ENCODE measurements at regions not wholly inside any gene's neighbourhood (a gene's known extent, or its start where the extent isn't known, plus 50 kb on each side); places are given as distances from the start of the nearest gene placed in this dataset.

DNA sequence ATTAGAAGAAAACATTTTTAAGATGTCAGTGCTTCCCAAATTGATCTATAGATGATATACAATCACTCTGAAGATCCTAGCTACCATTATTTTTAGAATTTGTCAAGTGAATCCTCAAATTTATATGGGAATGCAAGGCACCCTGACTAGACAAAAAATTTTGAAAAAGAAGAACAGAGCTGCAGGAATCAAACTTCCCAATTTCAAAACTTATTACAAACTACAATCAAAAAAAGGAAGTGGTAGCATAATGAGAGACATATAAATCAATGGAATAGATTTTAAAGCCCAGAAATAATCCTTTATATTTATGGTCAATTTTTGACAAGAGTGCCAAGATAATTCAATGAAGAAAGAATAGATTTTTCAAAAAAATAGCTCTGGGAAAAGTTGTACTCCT is 198.3 kb upstream of the KCNJ16 start:
- Mint-ChIP-seq H3K36me3 (no peaks in the 10 kb centered on the region), H3K9me3 (no peaks in the 10 kb centered on the region), H3K4me1 (no peaks in the 10 kb centered on the region), H3K27me3 (no peaks in the 10 kb centered on the region), H3K27ac (no peak overlapping the region), H3K4me3 (no peak overlapping the region)
- no peak for DNase-seq
- CTCF ChIA-PET, result no interaction called here

DNA sequence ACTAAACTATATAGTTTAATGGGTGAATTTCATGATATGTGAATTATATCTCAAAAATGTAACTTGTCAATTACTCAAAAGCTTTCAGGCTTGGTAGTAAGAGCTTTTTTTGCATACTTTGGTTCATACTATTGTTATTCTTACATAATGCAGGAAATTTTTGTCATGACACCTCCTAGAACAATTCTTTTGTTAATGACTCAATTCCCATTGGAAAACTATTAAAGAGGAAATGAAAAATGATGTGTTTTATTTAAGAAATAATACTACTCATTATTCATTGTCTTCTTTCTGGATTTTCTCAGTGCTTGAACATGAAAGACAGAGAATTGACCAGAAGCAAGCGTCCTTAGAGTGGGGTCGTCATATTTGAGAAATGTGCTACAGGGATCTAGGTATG is 196.4 kb upstream of the KCNJ16 start:
- Mint-ChIP-seq H3K4me1 (no peaks in the 10 kb centered on the region), H3K9me3 (no peaks in the 10 kb centered on the region), H3K36me3 (no peaks in the 10 kb centered on the region), H3K27ac (no peak overlapping the region), H3K4me3 (no peak overlapping the region), H3K27me3 (no peaks in the 10 kb centered on the region)
- CTCF ChIA-PET, result no interaction called here
- no peak for DNase-seq

DNA sequence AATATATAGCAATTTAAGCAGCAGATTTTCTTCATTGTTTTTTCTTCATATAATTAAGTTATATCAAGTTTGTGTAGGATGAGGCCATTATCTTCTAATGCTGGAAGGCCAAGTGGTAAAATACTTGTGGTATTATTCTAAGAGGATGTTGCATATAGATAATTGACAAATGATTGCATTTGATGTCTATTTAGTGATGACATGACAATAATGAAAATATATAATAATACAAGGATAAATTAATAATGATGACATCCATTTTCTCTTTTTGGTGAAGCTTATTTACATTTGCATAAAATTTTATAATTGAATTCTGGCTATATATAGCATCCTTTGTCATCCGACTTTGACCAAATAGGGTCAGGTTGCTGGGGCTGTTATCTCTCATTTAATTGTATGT is 195.4 kb upstream of the KCNJ16 start:
- DNase-seq, result no peak
- CTCF ChIA-PET, result no interaction called here
- H3K9me3 Mint-ChIP-seq, result no peaks in the 10 kb centered on the region
- no peaks in the 10 kb centered on the region for H3K36me3 Mint-ChIP-seq
- no peak overlapping the region for H3K27ac Mint-ChIP-seq
- H3K4me1 Mint-ChIP-seq, result no peaks in the 10 kb centered on the region
- no peaks in the 10 kb centered on the region for H3K27me3 Mint-ChIP-seq
- H3K4me3 Mint-ChIP-seq, result no peak overlapping the region

DNA sequence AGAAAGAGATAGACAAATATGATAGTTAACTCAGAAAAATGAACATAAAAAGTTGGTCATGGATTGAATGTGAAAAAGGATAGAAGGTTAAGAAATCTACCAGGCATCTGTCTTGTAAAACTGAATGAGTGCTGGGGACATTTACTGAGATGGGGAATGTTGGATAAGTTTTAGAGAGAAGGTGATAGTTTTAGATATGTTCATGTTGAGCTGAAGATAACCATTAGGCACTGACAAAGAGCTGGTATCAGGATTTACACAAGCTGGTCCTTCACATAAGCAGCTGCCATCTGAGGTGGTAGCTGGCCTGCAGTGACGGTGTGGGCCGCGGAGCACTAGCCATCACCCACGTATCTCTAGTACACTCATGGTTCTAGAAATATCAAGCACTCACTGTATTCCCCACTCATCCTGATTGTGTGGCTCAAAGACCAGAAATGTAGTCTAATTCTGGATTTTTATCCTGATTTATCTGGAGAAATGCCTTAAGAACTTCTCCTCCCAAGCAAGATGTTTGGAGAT is 194.4 kb upstream of the KCNJ16 start:
- H3K36me3 Mint-ChIP-seq, result no peaks in the 10 kb centered on the region
- H3K4me1 Mint-ChIP-seq, result no peaks in the 10 kb centered on the region
- no peaks in the 10 kb centered on the region for H3K27me3 Mint-ChIP-seq
- H3K4me3 Mint-ChIP-seq, result no peak overlapping the region
- H3K27ac Mint-ChIP-seq, result no peak overlapping the region
- no peak for DNase-seq
- no peaks in the 10 kb centered on the region for H3K9me3 Mint-ChIP-seq
- CTCF ChIA-PET, result no interaction called here

DNA sequence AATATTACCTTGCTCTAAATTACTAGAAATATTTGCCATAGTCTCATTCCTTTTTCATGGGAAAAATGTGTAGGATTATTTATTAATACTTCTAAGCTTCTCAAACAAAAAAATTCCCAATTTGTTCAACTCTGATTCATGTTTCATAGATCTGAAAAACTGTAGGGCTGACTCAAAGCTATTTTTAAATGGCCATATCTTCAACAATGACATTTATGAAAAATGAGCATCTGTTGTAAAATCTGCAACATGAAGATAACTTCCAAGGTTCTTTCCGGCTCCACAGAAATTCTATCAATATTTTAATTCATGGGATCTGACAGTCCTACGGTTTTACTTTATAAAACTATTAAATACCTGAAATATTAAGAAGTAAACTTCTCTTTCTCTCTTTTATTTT is 192.7 kb upstream of the KCNJ16 start:
- Mint-ChIP-seq H3K27me3 (no peaks in the 10 kb centered on the region), H3K9me3 (no peaks in the 10 kb centered on the region), H3K36me3 (no peaks in the 10 kb centered on the region), H3K27ac (no peak overlapping the region), H3K4me1 (no peaks in the 10 kb centered on the region), H3K4me3 (no peak overlapping the region)
- CTCF ChIA-PET, result no interaction called here
- no peak for DNase-seq

DNA sequence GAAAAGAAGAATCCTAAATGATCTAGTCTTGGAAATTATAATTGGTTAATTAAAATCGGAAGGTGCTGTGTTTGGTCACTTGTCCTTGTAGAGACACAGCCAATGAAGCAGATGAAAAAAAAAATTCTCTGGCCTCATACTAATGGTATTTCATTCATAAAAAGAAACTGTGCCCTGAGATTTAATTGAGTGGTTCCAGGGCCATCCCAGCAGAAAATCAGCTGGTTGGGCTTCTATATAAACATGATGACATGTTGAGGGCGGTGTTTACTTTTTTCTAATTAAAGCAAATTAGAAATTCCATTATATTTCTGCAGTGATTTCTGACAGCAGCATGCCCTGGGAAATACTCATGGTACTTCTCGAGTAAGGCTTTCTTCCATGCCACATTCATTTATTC is 191.9 kb upstream of the KCNJ16 start:
- no peak for DNase-seq
- no peak overlapping the region for H3K4me3 Mint-ChIP-seq

DNA sequence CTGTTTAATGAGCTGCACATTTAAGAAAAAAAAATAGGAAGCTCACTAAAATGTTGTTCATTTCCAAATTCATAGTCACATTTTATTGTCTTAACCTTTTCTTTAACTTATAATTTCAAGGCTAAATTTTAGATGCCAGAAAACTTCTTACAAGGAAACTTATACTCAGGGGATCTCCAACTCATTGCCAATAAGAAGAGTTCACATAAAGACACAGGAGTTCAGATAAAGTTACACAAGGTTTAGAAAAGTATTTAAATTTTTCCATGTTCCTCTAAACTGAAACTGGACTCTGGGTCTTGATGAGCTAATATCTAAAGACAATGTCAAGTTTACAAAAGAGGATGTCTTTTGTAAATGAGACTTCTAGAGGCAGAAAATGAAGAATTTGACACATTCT is 190.7 kb upstream of the KCNJ16 start:
- CTCF ChIA-PET, result no interaction called here
- no peak overlapping the region for H3K4me3 Mint-ChIP-seq
- DNase-seq, result no peak

More for the DNA sequence above, 191.9 kb upstream of the KCNJ16 start:
- Mint-ChIP-seq H3K4me1 (no peaks in the 10 kb centered on the region), H3K27me3 (no peaks in the 10 kb centered on the region), H3K27ac (no peak overlapping the region), H3K36me3 (no peaks in the 10 kb centered on the region), H3K9me3 (peaks cover 2% of the 10 kb centered on the region)
- CTCF ChIA-PET, result no interaction called here

DNA sequence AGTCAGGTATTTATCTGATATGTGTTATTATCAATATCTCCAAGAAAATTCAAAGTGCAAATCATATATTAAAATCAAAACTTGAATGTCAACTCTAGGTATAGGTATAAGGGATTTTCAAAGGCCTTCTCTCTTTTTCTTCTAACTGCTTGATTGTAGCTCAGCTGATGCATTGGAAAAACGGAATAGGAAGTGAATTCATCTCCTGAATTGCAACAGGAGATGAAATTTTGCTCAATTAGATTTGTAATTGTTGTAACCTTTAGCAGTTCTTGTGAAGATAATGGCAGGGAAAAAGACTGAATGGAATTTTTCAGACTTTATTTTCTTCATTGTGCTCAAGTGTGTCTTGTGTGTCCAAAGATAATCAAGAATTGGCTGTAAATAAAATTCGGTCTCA is 190.2 kb upstream of the KCNJ16 start:
- no peak for DNase-seq
- Mint-ChIP-seq H3K4me1 (no peaks in the 10 kb centered on the region), H3K36me3 (no peaks in the 10 kb centered on the region), H3K9me3 (peaks cover 2% of the 10 kb centered on the region), H3K27ac (no peak overlapping the region), H3K4me3 (no peak overlapping the region), H3K27me3 (no peaks in the 10 kb centered on the region)
- CTCF ChIA-PET, result no interaction called here

More for the DNA sequence above, 190.7 kb upstream of the KCNJ16 start:
- Mint-ChIP-seq H3K27ac (no peak overlapping the region), H3K27me3 (no peaks in the 10 kb centered on the region), H3K9me3 (peaks cover 2% of the 10 kb centered on the region), H3K36me3 (no peaks in the 10 kb centered on the region), H3K4me1 (no peaks in the 10 kb centered on the region)

DNA sequence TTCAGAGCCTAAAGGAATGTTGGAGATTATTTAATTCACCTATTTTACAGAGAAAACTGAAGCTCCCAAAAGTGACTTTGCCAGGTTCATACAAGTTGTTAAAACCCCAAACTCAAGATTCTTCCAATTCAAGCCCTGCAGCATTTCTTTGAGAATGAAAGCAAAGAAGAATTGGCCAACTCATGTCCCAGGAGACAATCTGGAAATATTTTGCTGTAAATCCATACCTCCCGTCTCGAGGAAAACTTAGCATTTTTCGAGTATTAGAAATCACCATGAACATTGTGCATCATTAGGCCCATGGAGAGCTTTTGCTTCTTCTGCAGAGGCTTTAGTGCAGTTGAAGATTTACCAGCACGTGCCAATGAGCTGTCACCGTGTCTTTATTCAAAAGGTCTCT is 176.4 kb upstream of the KCNJ16 start:
- CTCF ChIA-PET, result no interaction called here
- no peaks in the 10 kb centered on the region for H3K9me3 Mint-ChIP-seq

DNA sequence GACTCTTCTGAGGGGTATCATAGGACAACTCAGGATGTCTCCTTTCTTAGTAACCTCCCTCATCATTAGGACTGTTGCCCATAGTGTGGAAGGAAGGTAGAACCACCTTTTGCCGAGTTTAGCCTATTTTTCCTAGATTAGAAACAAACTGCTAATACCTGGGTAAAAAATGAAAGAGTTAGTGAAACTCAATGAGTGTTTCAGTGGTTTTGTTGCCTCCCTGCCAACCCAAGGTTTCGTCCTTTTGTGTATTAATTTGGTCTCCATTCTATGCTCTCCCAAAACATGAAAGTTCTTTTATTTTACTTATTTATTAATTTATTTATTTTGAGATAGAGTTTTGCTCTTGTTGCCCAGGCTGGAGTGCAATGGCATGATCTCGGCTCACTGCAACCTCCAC is 174.9 kb upstream of the KCNJ16 start:
- CTCF ChIA-PET, result no interaction called here
- no peak for DNase-seq
- Mint-ChIP-seq H3K36me3 (no peaks in the 10 kb centered on the region), H3K27me3 (no peaks in the 10 kb centered on the region), H3K4me1 (no peaks in the 10 kb centered on the region), H3K9me3 (no peaks in the 10 kb centered on the region), H3K4me3 (no peak overlapping the region), H3K27ac (no peak overlapping the region)

More for the DNA sequence above, 176.4 kb upstream of the KCNJ16 start:
- H3K4me3 Mint-ChIP-seq, result no peak overlapping the region
- H3K36me3 Mint-ChIP-seq, result no peaks in the 10 kb centered on the region
- no peak overlapping the region for H3K27ac Mint-ChIP-seq
- H3K27me3 Mint-ChIP-seq, result no peaks in the 10 kb centered on the region
- no peaks in the 10 kb centered on the region for H3K4me1 Mint-ChIP-seq
- DNase-seq, result no peak

DNA sequence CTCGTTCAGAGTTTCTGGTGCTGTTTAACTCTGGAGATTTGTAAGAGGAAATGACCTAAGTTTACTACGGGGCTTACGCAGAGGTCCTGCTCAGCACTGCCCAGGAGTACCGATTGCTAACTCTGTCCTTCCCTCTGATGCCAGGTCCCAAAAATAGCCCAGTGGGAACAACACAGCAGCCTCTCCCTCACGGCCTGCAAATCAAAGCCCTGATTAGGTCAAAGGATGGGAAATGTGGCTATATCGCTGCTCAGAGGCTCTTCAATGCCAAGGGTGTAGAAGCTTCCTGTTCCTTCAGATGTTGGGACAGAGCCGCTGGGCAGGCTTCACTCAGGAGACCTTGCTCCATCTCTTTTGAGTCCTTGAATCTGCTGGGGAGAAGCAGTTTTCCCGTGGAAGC is 174.2 kb upstream of the KCNJ16 start:
- Mint-ChIP-seq H3K27ac (no peak overlapping the region), H3K27me3 (no peaks in the 10 kb centered on the region), H3K4me1 (no peaks in the 10 kb centered on the region), H3K9me3 (no peaks in the 10 kb centered on the region), H3K4me3 (no peak overlapping the region), H3K36me3 (no peaks in the 10 kb centered on the region)
- DNase-seq, result no peak
- CTCF ChIA-PET, result no interaction called here

DNA sequence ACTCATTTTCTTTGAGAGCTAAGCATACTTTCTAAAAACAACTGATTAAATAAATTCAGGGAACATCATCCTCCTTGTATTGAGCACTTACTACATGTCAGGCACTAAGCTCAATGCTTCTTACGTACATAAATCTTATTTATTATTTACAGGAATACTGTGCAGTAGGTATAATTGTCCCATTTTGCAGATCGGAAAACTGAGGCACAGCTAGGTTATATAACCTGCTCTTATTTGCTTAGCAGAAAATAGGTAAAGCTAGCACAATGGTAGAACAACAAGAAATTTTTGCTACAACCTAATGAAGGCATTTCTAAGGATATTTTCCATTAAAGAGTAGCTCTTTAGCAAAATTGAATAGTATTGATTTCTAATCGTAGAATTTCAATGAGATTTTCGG is 168.7 kb upstream of the KCNJ16 start:
- Mint-ChIP-seq H3K4me1 (no peaks in the 10 kb centered on the region), H3K27me3 (no peaks in the 10 kb centered on the region), H3K9me3 (no peaks in the 10 kb centered on the region), H3K4me3 (no peak overlapping the region), H3K36me3 (no peaks in the 10 kb centered on the region), H3K27ac (no peak overlapping the region)
- DNase-seq, result no peak
- CTCF ChIA-PET, result no interaction called here

DNA sequence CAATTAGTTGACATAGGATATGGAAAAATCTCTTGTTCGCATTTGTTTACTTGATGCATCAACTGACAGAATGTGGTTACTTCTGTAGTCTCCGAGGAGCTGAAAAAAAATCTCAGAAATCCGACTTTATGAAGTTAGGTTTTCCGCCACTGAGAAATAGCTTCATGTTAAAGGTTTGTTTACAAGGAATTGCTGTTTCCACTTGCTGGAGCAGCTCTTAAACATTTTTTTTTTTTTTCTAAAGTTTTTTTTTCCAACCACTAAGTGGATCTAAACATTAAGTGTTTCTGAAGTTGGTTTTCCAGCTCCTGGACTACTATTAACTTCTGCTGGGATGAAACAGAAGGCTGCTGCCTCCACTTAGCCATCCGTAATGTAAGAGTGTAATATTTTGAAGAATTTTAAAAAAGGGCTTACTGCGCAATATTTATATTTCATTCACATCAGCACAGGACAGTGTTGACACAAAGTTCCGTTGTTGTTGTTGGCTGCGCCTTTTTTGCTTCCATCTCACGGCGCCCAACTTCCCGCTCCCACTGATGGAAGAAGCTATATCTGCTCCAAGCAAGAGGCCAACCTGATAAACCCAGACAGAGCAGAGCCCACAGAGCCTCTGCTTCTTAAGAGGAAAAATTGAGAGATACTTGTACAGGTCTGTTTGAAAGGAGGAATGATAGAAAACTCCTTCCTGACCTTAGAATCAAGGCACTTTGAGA is 167.7 kb upstream of the KCNJ16 start:
- Mint-ChIP-seq H3K27me3 (no peaks in the 10 kb centered on the region), H3K36me3 (no peaks in the 10 kb centered on the region), H3K27ac (no peak overlapping the region), H3K4me1 (no peaks in the 10 kb centered on the region), H3K4me3 (no peak overlapping the region), H3K9me3 (no peaks in the 10 kb centered on the region)
- CTCF ChIA-PET, result no interaction called here
- no peak for DNase-seq

DNA sequence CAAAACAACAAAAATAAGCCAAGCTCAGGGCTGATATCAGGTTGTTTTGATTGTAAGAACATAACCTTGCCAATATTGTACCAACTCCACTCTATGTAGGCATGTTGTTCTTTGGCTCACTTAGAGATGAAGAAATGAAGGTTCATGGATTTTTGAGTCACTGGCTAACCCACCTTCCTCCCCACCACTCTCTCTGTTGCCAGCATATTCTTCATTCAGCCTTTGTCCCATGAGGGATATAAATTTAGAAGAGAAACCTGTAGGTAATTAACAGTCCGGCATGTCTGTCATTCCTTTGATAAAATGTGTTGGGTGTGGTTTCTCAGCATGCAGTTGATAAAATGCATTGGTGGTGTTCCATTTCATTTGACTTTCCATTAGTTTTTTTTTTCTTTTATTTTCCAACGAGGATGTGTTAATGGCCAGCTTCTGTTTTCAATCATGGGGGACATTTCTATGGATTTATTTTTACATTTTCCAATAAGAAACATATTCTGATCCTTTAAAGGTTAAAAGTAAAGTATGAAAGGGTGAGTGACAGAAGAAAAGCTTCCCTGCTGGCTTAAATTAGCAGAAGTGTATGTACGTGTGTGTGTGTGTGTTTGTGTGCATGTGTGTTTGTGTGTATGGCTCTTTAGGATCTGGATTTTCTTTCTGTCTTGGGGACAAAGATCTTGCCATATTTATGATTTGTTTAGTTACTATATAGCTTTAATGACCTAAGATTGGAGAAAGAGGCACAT is 166.2 kb upstream of the KCNJ16 start:
- CTCF ChIA-PET, result no interaction called here
- Mint-ChIP-seq H3K27ac (no peak overlapping the region), H3K4me1 (no peaks in the 10 kb centered on the region), H3K27me3 (no peaks in the 10 kb centered on the region), H3K9me3 (no peaks in the 10 kb centered on the region), H3K4me3 (no peak overlapping the region), H3K36me3 (no peaks in the 10 kb centered on the region)
- DNase-seq, result no peak

DNA sequence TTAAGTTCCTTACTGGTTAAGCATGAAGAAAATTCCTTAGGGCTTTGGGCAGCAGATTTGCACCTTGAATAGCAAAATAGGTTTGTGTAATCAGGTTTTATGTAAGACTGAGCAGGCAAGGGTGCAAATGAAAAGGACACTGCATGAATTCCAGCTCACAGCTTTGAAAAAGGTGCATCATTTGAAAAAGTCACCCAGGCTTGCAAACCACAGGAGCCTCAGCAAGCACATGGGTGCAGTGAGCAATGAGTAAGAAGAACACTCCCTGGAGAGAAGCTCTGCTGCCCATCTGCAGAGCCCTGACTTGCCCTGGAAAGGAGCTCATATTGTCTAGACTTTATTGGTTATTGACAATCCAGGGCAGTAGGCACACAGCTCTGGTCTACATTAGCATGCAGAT is 165.6 kb upstream of the KCNJ16 start:
- H3K9me3 Mint-ChIP-seq, result no peaks in the 10 kb centered on the region
- no peaks in the 10 kb centered on the region for H3K27me3 Mint-ChIP-seq
- no peaks in the 10 kb centered on the region for H3K4me1 Mint-ChIP-seq
- no peak overlapping the region for H3K27ac Mint-ChIP-seq
- no peak for DNase-seq
- CTCF ChIA-PET, result no interaction called here
- H3K36me3 Mint-ChIP-seq, result no peaks in the 10 kb centered on the region
- H3K4me3 Mint-ChIP-seq, result no peak overlapping the region

Data from activated naive CD4-positive, alpha-beta T cell treated with anti-CD3 and anti-CD28 coated beads, Interleukin-2, amount 10 ng/mL, durations not matched to agents 7 days and 5 days (primary cell).